Osteocyte (in vitro differentiated cells): ENCODE measurements at regions not wholly inside any gene's neighbourhood (a gene's known extent, or its start where the extent isn't known, plus 50 kb on each side); places are given as distances from the start of the nearest gene placed in this dataset.
"Not testable (repeated sequence)": the region's sequence is repeated elsewhere in the genome, so short reads cannot be mapped to it uniquely, and the experiment has no call there.

Experiments
- DNase-seq: peaks from one replicate; pipeline ENCODE4 v3.0.0; 2021; ENCODE audit warnings: mixed read lengths; ENCODE audit not compliant: unreplicated experiment; ENCODE audit errors: extremely low spot score
- H3K27ac Mint-ChIP-seq: one replicate; pipeline ENCODE4 v1.8.0; 2021; ENCODE audit warnings: mild to moderate bottlenecking, mixed read lengths; ENCODE audit not compliant: unreplicated experiment
- H3K27me3 Mint-ChIP-seq: one replicate; pipeline ENCODE4 v1.8.0; 2021; ENCODE audit warnings: mixed read lengths; ENCODE audit not compliant: unreplicated experiment
- H3K36me3 Mint-ChIP-seq: one replicate; pipeline ENCODE4 v1.8.0; 2021; ENCODE audit warnings: mixed read lengths; ENCODE audit not compliant: unreplicated experiment
- H3K4me1 Mint-ChIP-seq: one replicate; pipeline ENCODE4 v1.8.0; 2021; ENCODE audit warnings: mixed read lengths; ENCODE audit not compliant: unreplicated experiment
- H3K4me3 Mint-ChIP-seq: one replicate; pipeline ENCODE4 v1.8.0; 2021; ENCODE audit warnings: mild to moderate bottlenecking, moderate library complexity, mixed read lengths; ENCODE audit not compliant: unreplicated experiment
- H3K9me3 Mint-ChIP-seq: one replicate; pipeline ENCODE4 v1.8.0; 2021; ENCODE audit warnings: mixed read lengths; ENCODE audit not compliant: unreplicated experiment
- CTCF ChIP-seq: fragments of 200-600 bp; sonication (generic); IDR thresholded peaks from 2 replicates; pipeline ENCODE4 v1.5.0; 2021; ENCODE audit warnings: antibody characterized with exemption, mild to moderate bottlenecking, moderate library complexity

DNA sequence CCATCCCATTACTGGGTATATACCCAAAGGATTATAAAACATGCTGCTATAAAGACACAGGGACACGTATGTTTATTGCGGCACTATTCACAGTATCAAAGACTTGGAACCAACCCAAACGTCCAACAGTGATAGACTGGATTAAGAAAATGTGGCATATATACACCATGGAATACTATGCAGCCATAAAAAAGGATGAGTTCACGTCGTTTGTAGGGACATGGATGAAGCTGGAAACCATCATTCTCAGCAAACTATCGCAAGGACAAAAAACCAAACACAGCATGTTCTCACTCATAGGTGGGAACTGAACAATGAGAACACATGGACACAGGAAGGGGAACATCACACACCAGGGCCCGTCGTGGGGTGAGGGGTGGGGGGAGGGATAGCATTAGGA lies 106.1 kb downstream of the CHD1L start:
- H3K4me3 Mint-ChIP-seq, H3K9me3 Mint-ChIP-seq, H3K27ac Mint-ChIP-seq, H3K4me1 Mint-ChIP-seq, DNase-seq, H3K27me3 Mint-ChIP-seq, H3K36me3 Mint-ChIP-seq: not testable (repeated sequence)

GRCh38 chr1:147349533-147349932 lies 107.0 kb downstream of the CHD1L start:
- H3K9me3 Mint-ChIP-seq, result no peaks in the 10 kb centered on the region
- no peak overlapping the region for H3K27ac Mint-ChIP-seq
- no peak for TF ChIP-seq CTCF
- H3K27me3 Mint-ChIP-seq, result no peaks in the 10 kb centered on the region
- no peak overlapping the region for H3K4me3 Mint-ChIP-seq
- H3K36me3 Mint-ChIP-seq, result no peaks in the 10 kb centered on the region
- no peaks in the 10 kb centered on the region for H3K4me1 Mint-ChIP-seq
- DNase-seq, result no peak

- H3K4me3 Mint-ChIP-seq, result no peak overlapping the region
- no peak for TF ChIP-seq CTCF
- H3K4me1 Mint-ChIP-seq, result no peaks in the 10 kb centered on the region
Measured at GRCh38 chr1:147351140-147351835, 108.8 kb downstream of the CHD1L start.

DNA sequence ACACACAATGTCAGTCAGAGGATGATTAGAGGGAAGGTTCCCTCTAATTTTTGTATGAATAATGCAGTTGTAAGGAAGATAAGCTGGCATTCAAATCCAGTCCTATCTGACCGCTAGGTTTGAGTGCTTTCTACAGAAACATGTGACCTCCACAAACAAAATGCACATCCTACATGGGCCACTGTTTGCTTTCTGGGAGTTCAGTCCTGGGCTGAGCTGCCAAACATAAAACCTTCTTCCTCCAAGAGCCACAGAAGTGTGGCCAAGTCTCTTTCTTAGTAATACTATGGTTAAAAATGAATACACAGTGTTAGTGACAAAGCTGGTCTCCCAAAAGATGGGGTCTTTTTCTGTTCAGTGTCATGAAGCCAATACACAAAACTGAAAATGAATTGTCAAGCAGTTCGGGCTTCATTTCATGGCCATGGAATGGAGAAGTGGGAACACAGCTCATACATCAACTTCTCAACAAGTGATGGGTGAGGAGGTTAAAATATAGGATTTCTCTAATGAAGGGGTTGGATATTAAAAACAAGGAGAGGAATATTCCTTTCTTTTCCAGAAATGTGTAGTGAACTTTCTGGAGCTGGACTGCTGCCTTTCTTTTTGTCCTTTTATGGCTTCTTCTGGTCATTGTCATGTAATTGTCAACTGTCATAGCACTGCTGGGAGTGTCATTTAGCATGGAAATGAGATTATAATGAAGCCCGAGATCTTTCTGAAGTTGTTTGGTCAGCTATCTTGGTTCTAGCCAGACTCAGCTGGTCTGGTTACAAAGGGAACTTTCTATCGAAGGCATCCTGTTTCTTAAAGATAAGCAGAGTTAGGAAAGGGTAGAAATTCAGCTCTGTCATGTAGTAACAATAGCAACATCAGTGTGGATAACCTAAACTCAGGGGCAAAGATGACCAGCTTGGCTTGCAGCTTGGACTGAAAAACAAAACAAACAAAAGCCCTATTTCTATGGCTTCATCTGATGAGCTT lies 135.1 kb downstream of the CHD1L start:
- Mint-ChIP-seq H3K4me3 (no peak overlapping the region), H3K36me3 (no peaks in the 10 kb centered on the region), H3K27ac (no peak overlapping the region), H3K4me1 (no peaks in the 10 kb centered on the region), H3K27me3 (no peaks in the 10 kb centered on the region), H3K9me3 (peaks cover 5% of the 10 kb centered on the region)
- no peak for DNase-seq
- TF ChIP-seq CTCF, result no peak

More at GRCh38 chr1:147351140-147351835, 108.8 kb downstream of the CHD1L start:
- Mint-ChIP-seq H3K27me3 (no peaks in the 10 kb centered on the region), H3K27ac (no peak overlapping the region), H3K36me3 (no peaks in the 10 kb centered on the region), H3K9me3 (no peaks in the 10 kb centered on the region)
- no peak for DNase-seq

DNA sequence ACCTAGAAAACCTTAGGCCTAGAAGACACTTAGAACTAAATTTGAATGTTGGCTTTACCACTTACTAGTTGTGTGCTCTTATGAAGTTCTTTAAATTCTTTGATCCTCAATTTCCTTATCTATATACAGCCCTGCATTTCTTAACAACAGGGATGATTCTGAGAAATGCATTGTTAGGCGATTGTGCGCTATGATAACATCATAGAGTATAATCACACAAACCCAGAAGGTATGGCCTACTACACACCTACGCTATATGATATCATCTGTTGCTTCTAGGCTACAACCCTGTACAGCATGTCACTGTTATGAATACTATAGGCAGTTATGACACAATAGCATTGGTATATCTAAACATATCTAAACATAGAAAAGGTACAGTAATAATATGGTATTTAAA lies 137.4 kb downstream of the CHD1L start:
- Mint-ChIP-seq H3K4me3 (no peak overlapping the region), H3K9me3 (no peaks in the 10 kb centered on the region), H3K27ac (no peak overlapping the region), H3K36me3 (no peaks in the 10 kb centered on the region), H3K4me1 (no peaks in the 10 kb centered on the region), H3K27me3 (peaks cover 3% of the 10 kb centered on the region)
- DNase-seq, result no peak
- TF ChIP-seq CTCF, result no peak
